HEK293 (cell line): ENCODE measurements at regions not wholly inside any gene's neighbourhood (a gene's known extent, or its start where the extent isn't known, plus 50 kb on each side); places are given as distances from the start of the nearest gene placed in this dataset.

Experiments used
- MYNN ChIP-seq: fragments of 450-650 bp; formaldehyde crosslinking; IDR thresholded peaks from 2 replicates; pipeline ENCODE4 v1.5.1; 2016; ENCODE audit warnings: missing biosample characterization, missing genetic modification characterization, borderline replicate concordance
- TF ChIP-seq, protein P1 (sequence below): fragments of 450-650 bp; formaldehyde crosslinking; IDR thresholded peaks from 2 replicates; pipeline ENCODE4 v1.5.1; 2016; ENCODE audit warnings: missing biosample characterization, missing genetic modification characterization
- TF ChIP-seq, protein P2 (sequence below): fragments of 450-650 bp; formaldehyde crosslinking; IDR thresholded peaks from 2 replicates; pipeline ENCODE4 v1.5.1; 2016; ENCODE audit warnings: missing biosample characterization, missing genetic modification characterization

DNA sequence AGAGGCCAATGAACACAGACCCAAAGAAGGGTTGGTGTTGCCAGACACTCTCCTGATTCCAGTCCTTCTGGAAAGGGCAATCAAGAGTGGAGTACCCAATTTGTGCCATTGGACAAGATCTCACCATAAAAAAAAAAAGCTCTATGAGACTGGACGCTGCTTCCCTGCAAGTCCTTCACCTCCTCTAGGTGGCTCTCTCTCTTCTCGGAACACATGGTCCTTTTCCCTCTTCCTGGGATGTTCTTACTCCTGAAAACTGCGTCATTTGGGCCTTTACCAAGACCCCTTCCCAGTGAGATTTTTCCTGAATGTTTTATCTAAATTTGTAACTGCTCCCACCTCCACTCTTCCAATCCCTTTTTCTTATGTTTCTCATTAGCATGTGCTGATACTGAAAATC lies 280.8 kb downstream of the FOXA2 start:
- TF ChIP-seq, protein P1, sequence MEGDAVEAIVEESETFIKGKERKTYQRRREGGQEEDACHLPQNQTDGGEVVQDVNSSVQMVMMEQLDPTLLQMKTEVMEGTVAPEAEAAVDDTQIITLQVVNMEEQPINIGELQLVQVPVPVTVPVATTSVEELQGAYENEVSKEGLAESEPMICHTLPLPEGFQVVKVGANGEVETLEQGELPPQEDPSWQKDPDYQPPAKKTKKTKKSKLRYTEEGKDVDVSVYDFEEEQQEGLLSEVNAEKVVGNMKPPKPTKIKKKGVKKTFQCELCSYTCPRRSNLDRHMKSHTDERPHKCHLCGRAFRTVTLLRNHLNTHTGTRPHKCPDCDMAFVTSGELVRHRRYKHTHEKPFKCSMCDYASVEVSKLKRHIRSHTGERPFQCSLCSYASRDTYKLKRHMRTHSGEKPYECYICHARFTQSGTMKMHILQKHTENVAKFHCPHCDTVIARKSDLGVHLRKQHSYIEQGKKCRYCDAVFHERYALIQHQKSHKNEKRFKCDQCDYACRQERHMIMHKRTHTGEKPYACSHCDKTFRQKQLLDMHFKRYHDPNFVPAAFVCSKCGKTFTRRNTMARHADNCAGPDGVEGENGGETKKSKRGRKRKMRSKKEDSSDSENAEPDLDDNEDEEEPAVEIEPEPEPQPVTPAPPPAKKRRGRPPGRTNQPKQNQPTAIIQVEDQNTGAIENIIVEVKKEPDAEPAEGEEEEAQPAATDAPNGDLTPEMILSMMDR: no peak
- TF ChIP-seq, protein P2, sequence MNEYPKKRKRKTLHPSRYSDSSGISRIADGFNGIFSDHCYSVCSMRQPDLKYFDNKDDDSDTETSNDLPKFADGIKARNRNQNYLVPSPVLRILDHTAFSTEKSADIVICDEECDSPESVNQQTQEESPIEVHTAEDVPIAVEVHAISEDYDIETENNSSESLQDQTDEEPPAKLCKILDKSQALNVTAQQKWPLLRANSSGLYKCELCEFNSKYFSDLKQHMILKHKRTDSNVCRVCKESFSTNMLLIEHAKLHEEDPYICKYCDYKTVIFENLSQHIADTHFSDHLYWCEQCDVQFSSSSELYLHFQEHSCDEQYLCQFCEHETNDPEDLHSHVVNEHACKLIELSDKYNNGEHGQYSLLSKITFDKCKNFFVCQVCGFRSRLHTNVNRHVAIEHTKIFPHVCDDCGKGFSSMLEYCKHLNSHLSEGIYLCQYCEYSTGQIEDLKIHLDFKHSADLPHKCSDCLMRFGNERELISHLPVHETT: no peak
- no peak for TF ChIP-seq MYNN (tag by site-specific recombination)
